ENCODE measurements at regions not wholly inside any gene's neighbourhood (a gene's known extent, or its start where the extent isn't known, plus 50 kb on each side); places are given as distances from the start of the nearest gene placed in this dataset.

DNA sequence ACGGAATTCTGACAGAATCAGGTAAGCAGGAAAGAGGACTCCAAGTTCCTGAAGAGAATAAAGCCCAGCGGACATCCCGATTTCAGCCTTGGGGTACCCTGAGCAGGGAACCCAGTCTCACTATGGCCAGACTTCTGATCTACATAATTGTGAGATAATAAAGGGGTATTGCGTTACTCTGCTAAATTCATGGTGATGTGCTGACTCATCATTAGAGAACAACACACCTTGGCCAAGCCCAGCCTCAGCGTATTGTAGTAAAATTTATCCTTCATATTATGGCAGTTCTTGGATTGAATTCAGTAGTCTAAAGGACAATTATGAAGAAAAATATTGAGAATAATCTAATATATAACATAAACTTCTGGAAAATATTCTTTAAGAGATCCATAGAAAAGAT lies 170.2 kb upstream of the MAD2L1 start:
- no peak overlapping the region for H3K27ac ChIP-seq (replicated peaks)
- no peaks in the 10 kb centered on the region for H3K9me3 ChIP-seq (replicated peaks)
- no peak overlapping the region for H3K4me3 ChIP-seq
- intact Hi-C loops (cut with micrococcal nuclease) = no loop called here
- no peaks in the 10 kb centered on the region for H3K27me3 ChIP-seq (ENCODE audit: low read depth)
- H3K36me3 ChIP-seq = no peaks in the 10 kb centered on the region
- TF ChIP-seq, protein P1, sequence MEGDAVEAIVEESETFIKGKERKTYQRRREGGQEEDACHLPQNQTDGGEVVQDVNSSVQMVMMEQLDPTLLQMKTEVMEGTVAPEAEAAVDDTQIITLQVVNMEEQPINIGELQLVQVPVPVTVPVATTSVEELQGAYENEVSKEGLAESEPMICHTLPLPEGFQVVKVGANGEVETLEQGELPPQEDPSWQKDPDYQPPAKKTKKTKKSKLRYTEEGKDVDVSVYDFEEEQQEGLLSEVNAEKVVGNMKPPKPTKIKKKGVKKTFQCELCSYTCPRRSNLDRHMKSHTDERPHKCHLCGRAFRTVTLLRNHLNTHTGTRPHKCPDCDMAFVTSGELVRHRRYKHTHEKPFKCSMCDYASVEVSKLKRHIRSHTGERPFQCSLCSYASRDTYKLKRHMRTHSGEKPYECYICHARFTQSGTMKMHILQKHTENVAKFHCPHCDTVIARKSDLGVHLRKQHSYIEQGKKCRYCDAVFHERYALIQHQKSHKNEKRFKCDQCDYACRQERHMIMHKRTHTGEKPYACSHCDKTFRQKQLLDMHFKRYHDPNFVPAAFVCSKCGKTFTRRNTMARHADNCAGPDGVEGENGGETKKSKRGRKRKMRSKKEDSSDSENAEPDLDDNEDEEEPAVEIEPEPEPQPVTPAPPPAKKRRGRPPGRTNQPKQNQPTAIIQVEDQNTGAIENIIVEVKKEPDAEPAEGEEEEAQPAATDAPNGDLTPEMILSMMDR (IDR thresholded peaks at IDR 0.05; ENCODE audit: borderline replicate concordance) = no peak
- no peak for DNase-seq
- no peaks in the 10 kb centered on the region for H3K4me1 ChIP-seq

DNA sequence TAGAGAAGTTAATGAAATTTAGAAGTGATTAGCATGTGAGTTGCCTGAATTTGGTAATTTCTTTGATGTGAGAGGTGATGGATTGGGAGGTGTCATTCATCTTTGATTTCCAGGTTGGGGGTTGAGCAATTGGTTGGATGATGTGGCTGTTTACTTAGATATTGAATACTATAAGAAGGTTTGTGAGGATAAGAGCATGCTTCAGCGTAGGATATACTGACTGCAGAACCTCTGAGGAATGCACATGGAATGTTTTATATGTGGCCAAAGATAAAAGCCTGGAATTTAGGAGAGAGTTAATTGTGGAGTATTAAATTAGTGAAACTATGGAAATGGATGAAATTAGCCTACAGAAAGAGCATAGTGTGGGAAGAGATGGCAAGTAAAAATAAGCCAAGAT lies 165.4 kb upstream of the MAD2L1 start:
- Histone ChIP-seq H3K4me1 (peaks cover 3% of the 10 kb centered on the region), H3K36me3 (no peaks in the 10 kb centered on the region), H3K27me3 (ENCODE audit: low read depth) (no peaks in the 10 kb centered on the region), H3K4me3 (no peak overlapping the region), H3K27ac (replicated peaks) (no peak overlapping the region), H3K9me3 (replicated peaks) (no peaks in the 10 kb centered on the region)
- TF ChIP-seq, protein P1 (IDR thresholded peaks at IDR 0.05; ENCODE audit: borderline replicate concordance) = no peak
- DNase-seq = no peak
- intact Hi-C loops (cut with micrococcal nuclease) = no loop called here

GRCh38 chr4:120228086-120228485 lies 161.4 kb upstream of the MAD2L1 start:
- intact Hi-C loops (cut with micrococcal nuclease) = no loop called here
- Histone ChIP-seq H3K4me1 (peaks cover 3% of the 10 kb centered on the region), H3K4me3 (no peak overlapping the region), H3K9me3 (replicated peaks) (no peaks in the 10 kb centered on the region), H3K27ac (replicated peaks) (no peak overlapping the region), H3K36me3 (no peaks in the 10 kb centered on the region), H3K27me3 (ENCODE audit: low read depth) (no peaks in the 10 kb centered on the region)
- TF ChIP-seq, protein P1 (IDR thresholded peaks at IDR 0.05; ENCODE audit: borderline replicate concordance) = no peak
- no peak for DNase-seq

- Histone ChIP-seq H3K4me3 (no peak overlapping the region), H3K27me3 (ENCODE audit: low read depth) (no peaks in the 10 kb centered on the region), H3K36me3 (no peaks in the 10 kb centered on the region), H3K9me3 (replicated peaks) (no peaks in the 10 kb centered on the region), H3K4me1 (peaks cover 3% of the 10 kb centered on the region), H3K27ac (replicated peaks) (no peak overlapping the region)
- no peak for DNase-seq
- intact Hi-C loops (cut with micrococcal nuclease) = no loop called here
- TF ChIP-seq, protein P1 (IDR thresholded peaks at IDR 0.05; ENCODE audit: borderline replicate concordance) = no peak
These were observed 160.9 kb upstream of the MAD2L1 start for GRCh38 chr4:120227554-120227953.

- no peaks in the 10 kb centered on the region for H3K27me3 ChIP-seq (ENCODE audit: low read depth)
- no peak for DNase-seq
- H3K9me3 ChIP-seq (replicated peaks) = no peaks in the 10 kb centered on the region
- intact Hi-C loops (cut with micrococcal nuclease) = no loop called here
- TF ChIP-seq, protein P1 (IDR thresholded peaks at IDR 0.05; ENCODE audit: borderline replicate concordance) = no peak
- peaks cover 3% of the 10 kb centered on the region for H3K4me1 ChIP-seq
- no peak overlapping the region for H3K4me3 ChIP-seq
- H3K36me3 ChIP-seq = no peaks in the 10 kb centered on the region
- no peak overlapping the region for H3K27ac ChIP-seq (replicated peaks)
These were observed 158.9 kb upstream of the MAD2L1 start for GRCh38 chr4:120225527-120225926.

DNA sequence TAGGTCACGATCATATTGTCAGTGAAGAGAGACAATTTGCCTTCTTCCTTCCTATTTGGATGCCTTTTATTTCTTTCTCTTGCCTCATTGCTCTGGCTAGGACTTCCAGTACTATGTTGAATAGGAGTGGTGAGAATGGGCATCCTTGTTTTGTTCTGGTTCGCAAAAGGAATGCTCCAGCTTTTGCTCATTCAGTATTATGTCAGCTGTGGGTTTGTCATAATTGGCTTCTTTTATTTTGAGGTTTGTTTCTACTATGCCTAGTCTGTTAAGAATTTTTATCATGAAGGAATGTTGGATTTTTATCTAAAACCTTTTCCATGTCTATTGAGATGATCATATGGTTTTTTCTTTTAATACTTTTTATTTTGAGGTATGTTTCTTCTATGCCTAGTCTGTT lies 152.3 kb upstream of the MAD2L1 start:
- Histone ChIP-seq H3K4me3 (no peak overlapping the region), H3K4me1 (no peaks in the 10 kb centered on the region), H3K36me3 (no peaks in the 10 kb centered on the region), H3K9me3 (replicated peaks) (peaks cover 9% of the 10 kb centered on the region), H3K27ac (replicated peaks) (no peak overlapping the region), H3K27me3 (ENCODE audit: low read depth) (no peaks in the 10 kb centered on the region)
- intact Hi-C loops (cut with micrococcal nuclease) = no loop called here
- TF ChIP-seq, protein P1 (IDR thresholded peaks at IDR 0.05; ENCODE audit: borderline replicate concordance) = no peak
- no peak for DNase-seq

Measured in left ventricle myocardium inferior (tissue), 1 donor.